GM23338 (cell line): ENCODE measurements at regions not wholly inside any gene's neighbourhood (a gene's known extent, or its start where the extent isn't known, plus 50 kb on each side); places are given as distances from the start of the nearest gene placed in this dataset.

Experiments used
- ATAC-seq: fragments of 200-7000 bp; cut with Tn5 transposase; 3 replicates; pipeline ENCODE4 v1.9.1; 2020
- DNase-seq: peaks from one replicate; pipeline ENCODE4 v3.0.0-alpha.2; 2015; ENCODE audit warnings: low spot score
- H2AFZ ChIP-seq: fragments of 200-600 bp; sonication (generic); 2 replicates; pipeline ENCODE4 v1.8.0; 2016; ENCODE audit warnings: antibody characterized with exemption, mild to moderate bottlenecking, moderate library complexity
- H3F3A ChIP-seq: fragments of 200-600 bp; sonication (generic); replicated peaks from 2 replicates; pipeline ENCODE4 v1.8.0; 2017; ENCODE audit warnings: antibody characterized with exemption, mixed run types, low read depth
- H3K27ac ChIP-seq: fragments of 200-600 bp; sonication (generic); 2 replicates; pipeline ENCODE4 v1.6.1; 2016; ENCODE audit warnings: low read depth
- H3K27me3 ChIP-seq: fragments of 200-600 bp; sonication (generic); 2 replicates; pipeline ENCODE4 v1.8.0; 2016; ENCODE audit warnings: mild to moderate bottlenecking, mixed run types, moderate library complexity; ENCODE audit not compliant: insufficient read depth
- H3K36me3 ChIP-seq: fragments of 200-600 bp; sonication (generic); 2 replicates; pipeline ENCODE4 v1.8.0; 2016; ENCODE audit warnings: mild to moderate bottlenecking; ENCODE audit not compliant: insufficient read depth
- H3K4me1 ChIP-seq: fragments of 200-600 bp; sonication (generic); 2 replicates; pipeline ENCODE4 v1.8.0; 2016; ENCODE audit warnings: mild to moderate bottlenecking, moderate library complexity; ENCODE audit not compliant: insufficient read depth
- H3K4me2 ChIP-seq: fragments of 200-600 bp; sonication (generic); 2 replicates; pipeline ENCODE4 v1.7.1; 2017; ENCODE audit warnings: mixed run types
- H3K4me3 ChIP-seq: fragments of 200-600 bp; sonication (generic); 2 replicates; pipeline ENCODE4 v1.6.1; 2016; ENCODE audit warnings: mixed run types
- H3K79me2 ChIP-seq: fragments of 200-600 bp; sonication (generic); replicated peaks from 2 replicates; pipeline ENCODE4 v1.8.0; 2017; ENCODE audit warnings: mild to moderate bottlenecking; ENCODE audit not compliant: insufficient read depth
- H3K9me2 ChIP-seq: fragments of 200-600 bp; sonication (generic); 2 replicates; pipeline ENCODE4 v1.8.0; 2017; ENCODE audit not compliant: insufficient read depth
- H4K20me1 ChIP-seq: fragments of 200-600 bp; sonication (generic); replicated peaks from 2 replicates; pipeline ENCODE4 v1.8.0; 2017; ENCODE audit warnings: mild to moderate bottlenecking; ENCODE audit not compliant: insufficient read depth
- H3K27ac Mint-ChIP-seq: 2 replicates; pipeline ENCODE4 v1.8.0; 2020; ENCODE audit warnings: inconsistent platforms, mild to moderate bottlenecking, moderate library complexity, mixed read lengths
- H3K27me3 Mint-ChIP-seq: 3 replicates; pipeline ENCODE4 v1.8.0; 2022; ENCODE audit warnings: low read depth, mild to moderate bottlenecking, moderate library complexity, mixed read lengths, inconsistent platforms; ENCODE audit not compliant: insufficient read depth, poor library complexity
- H3K36me3 Mint-ChIP-seq: 3 replicates; pipeline ENCODE4 v1.8.0; 2021; ENCODE audit warnings: low read depth, mild to moderate bottlenecking, inconsistent platforms, moderate library complexity, mixed read lengths
- H3K4me1 Mint-ChIP-seq: 3 replicates; pipeline ENCODE4 v1.8.0; 2020; ENCODE audit warnings: mild to moderate bottlenecking, inconsistent platforms, mixed read lengths
- H3K4me3 Mint-ChIP-seq: 3 replicates; pipeline ENCODE4 v1.8.0; 2021; ENCODE audit warnings: moderate library complexity, mild to moderate bottlenecking, inconsistent platforms, mixed read lengths
- H3K9me3 Mint-ChIP-seq: 3 replicates; pipeline ENCODE4 v1.8.0; 2020; ENCODE audit warnings: moderate library complexity, mild to moderate bottlenecking, inconsistent platforms, mixed read lengths
- EZH2 ChIP-seq: fragments of 200-600 bp; sonication (generic); IDR thresholded peaks from one replicate; pipeline ENCODE4 v1.8.0; 2017; ENCODE audit warnings: antibody characterized with exemption, mild to moderate bottlenecking, low read depth; ENCODE audit not compliant: unreplicated experiment
- JUNB ChIP-seq: IDR thresholded peaks from one replicate; pipeline ENCODE4 v1.6.1; 2016; ENCODE audit warnings: antibody characterized with exemption; ENCODE audit not compliant: unreplicated experiment
- NANOG ChIP-seq: IDR thresholded peaks from 2 replicates; pipeline ENCODE4 v1.6.1; 2016; ENCODE audit warnings: antibody characterized with exemption, borderline replicate concordance
- POLR2AphosphoS5 ChIP-seq: IDR thresholded peaks from 2 replicates; pipeline ENCODE4 v1.6.1; 2016; ENCODE audit warnings: antibody characterized with exemption, low read depth
- STAT1 ChIP-seq: IDR thresholded peaks from one replicate; pipeline ENCODE4 v1.6.1; 2016; ENCODE audit warnings: antibody characterized with exemption; ENCODE audit not compliant: unreplicated experiment
- ZNF114 ChIP-seq: fragments of 250-450 bp; sonication (Bioruptor Pico); IDR thresholded peaks from 2 replicates; pipeline ENCODE4 v1.5.0; 2020; ENCODE audit warnings: mild to moderate bottlenecking, moderate library complexity
- ZNF331 ChIP-seq: fragments of 250-450 bp; sonication (Bioruptor Pico); IDR thresholded peaks from 2 replicates; pipeline ENCODE4 v1.5.0; 2020; ENCODE audit warnings: low read depth, mild to moderate bottlenecking, moderate library complexity
- TF ChIP-seq, protein P1 (sequence below), 2 experiments: fragments of 200-600 bp in 1 of 2; sonication (generic) in 1 of 2; conservative IDR thresholded peaks; 2 replicates each; pipeline versions ENCODE4 v1.5.1 to v1.6.1; 2016 to 2017; ENCODE audit warnings: antibody characterized with exemption in 2 of 2, low read depth in 2 of 2, mild to moderate bottlenecking in 2 of 2, moderate library complexity in 1 of 2
- TF ChIP-seq, protein P2 (sequence below): fragments of 250-450 bp; sonication (Bioruptor Pico); IDR thresholded peaks from 2 replicates; pipeline ENCODE4 v1.5.0; 2020; ENCODE audit warnings: mild to moderate bottlenecking, moderate library complexity
- TF ChIP-seq, protein P3 (sequence below): IDR thresholded peaks from 2 replicates; pipeline ENCODE4 v1.6.1; 2016; ENCODE audit warnings: antibody characterized with exemption

DNA sequence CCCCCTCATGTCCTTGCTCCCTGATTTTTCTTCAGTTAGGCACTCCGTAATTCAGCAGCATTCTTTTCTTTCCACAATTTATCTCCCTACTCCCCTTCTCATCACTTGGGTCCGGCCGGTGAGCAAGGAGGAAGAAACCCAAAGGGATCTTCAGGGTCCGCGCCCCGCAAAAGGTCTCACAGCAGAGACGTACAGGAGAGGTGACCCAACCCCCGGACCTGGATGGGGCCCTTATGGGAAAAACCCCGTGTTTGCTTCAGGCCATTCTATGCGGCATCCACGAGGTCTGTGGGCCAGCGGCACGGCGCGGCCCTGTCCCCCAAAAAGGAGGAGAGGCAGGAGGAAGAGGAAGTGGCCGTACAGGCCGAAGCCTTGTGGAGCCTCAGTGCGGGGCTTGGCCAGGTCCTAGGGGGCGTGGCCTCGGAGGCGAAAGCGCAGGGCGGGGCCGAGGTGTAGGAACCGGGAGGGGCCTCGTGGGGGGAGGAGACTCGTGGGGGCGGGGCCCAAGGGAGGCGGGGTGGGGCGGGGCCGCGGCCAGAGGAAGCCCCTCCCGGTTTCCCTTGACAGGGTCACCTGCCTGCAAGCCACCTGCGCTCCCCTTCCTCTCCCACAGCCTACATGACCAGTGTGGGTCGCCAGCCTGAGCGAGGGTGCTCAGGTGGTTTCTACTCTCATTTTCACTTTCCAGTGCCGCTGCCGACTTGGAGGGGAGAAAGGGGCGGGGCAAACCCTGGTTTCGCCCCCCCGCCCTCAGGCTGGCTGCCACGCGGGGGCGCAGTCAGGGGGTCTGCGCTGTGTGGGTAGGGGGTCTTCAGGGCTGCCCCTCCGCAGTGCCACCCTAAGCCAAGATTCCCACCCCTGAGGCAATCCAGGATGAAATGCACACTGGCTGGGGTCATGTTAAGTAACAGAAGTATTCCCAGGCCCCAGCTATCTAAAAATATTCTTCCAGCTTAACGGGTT is 156.4 kb upstream of the XPO1 start:
- H3K79me2 ChIP-seq, result no peaks in the 10 kb centered on the region
- H3K27ac ChIP-seq, result peak overlapping the region; percentile 72; the same call in 1 of the 2 replicates
- peaks cover 2% of the 10 kb centered on the region; the same call in 2 of the 3 replicates for H3K4me1 Mint-ChIP-seq
- H3K4me1 ChIP-seq, result no peaks in the 10 kb centered on the region
- H3K9me3 Mint-ChIP-seq, result no peaks in the 10 kb centered on the region
- H3K36me3 ChIP-seq, result no peaks in the 10 kb centered on the region
- H3K4me2 ChIP-seq, result peak overlapping the region; percentile 94
- DNase-seq (peak; percentile 98), ATAC-seq (peak; percentile 97)
- H2AFZ ChIP-seq, result peak overlapping the region; percentile 100
- H3K27me3 Mint-ChIP-seq, result peaks cover 7% of the 10 kb centered on the region
- no peaks in the 10 kb centered on the region for H4K20me1 ChIP-seq
- H3K4me3 ChIP-seq, result peak overlapping the region; percentile 92
- TF ChIP-seq, protein P1, sequence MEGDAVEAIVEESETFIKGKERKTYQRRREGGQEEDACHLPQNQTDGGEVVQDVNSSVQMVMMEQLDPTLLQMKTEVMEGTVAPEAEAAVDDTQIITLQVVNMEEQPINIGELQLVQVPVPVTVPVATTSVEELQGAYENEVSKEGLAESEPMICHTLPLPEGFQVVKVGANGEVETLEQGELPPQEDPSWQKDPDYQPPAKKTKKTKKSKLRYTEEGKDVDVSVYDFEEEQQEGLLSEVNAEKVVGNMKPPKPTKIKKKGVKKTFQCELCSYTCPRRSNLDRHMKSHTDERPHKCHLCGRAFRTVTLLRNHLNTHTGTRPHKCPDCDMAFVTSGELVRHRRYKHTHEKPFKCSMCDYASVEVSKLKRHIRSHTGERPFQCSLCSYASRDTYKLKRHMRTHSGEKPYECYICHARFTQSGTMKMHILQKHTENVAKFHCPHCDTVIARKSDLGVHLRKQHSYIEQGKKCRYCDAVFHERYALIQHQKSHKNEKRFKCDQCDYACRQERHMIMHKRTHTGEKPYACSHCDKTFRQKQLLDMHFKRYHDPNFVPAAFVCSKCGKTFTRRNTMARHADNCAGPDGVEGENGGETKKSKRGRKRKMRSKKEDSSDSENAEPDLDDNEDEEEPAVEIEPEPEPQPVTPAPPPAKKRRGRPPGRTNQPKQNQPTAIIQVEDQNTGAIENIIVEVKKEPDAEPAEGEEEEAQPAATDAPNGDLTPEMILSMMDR (conservative IDR thresholded peaks at IDR 0.05; ENCODE audit: low read depth in 2 of 2), result peak; percentile 68 to 75
- TF ChIP-seq STAT1 (no peak), POLR2AphosphoS5 (peak; percentile 98)
- no peaks in the 10 kb centered on the region for H3K9me2 ChIP-seq
- peak overlapping the region; percentile 82 for H3K4me3 Mint-ChIP-seq
- H3K36me3 Mint-ChIP-seq, result no peaks in the 10 kb centered on the region
- no peaks in the 10 kb centered on the region for H3K27me3 ChIP-seq
- H3K27ac Mint-ChIP-seq, result peak overlapping the region; percentile 79
- H3F3A ChIP-seq, result 0 out of 2 replicates have a peak, but pooled peaks cover 3% of the 10 kb centered on the region

DNA sequence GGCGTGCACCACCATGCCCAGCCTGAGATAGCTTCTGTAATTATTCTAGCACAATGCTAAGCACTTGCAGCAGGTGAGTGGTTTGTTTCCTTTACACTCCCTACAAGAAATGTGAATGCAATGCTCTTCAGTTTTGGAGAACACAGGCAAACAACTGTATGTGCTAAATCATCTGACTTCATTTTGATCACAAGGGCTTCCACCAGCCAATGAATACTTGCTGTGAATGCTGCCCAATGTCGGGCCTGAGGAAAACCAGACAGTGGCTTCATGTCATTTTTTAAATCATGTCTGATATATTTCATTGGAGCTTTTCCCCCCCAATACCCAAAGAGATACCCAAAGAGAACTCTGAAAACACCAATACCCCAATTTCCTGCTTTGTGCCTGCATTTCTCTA is 155.6 kb upstream of the XPO1 start:
- H3K27me3 Mint-ChIP-seq, result peaks cover 7% of the 10 kb centered on the region
- Histone ChIP-seq H3K79me2 (no peaks in the 10 kb centered on the region), H4K20me1 (no peaks in the 10 kb centered on the region), H3K4me1 (no peaks in the 10 kb centered on the region), H3K9me2 (no peaks in the 10 kb centered on the region), H2AFZ (peak overlapping the region; percentile 100), H3K27ac (0 out of 2 replicates have a peak overlapping the region, but pooled peaks have one; percentile 72), H3K4me3 (peak overlapping the region; percentile 92), H3F3A (0 out of 2 replicates have a peak, but pooled peaks cover 3% of the 10 kb centered on the region), H3K27me3 (no peaks in the 10 kb centered on the region), H3K4me2 (peak overlapping the region; percentile 90), H3K36me3 (no peaks in the 10 kb centered on the region)
- no peak for ATAC-seq
- H3K4me1 Mint-ChIP-seq, result peaks cover 2% of the 10 kb centered on the region; the same call in 2 of the 3 replicates
- H3K9me3 Mint-ChIP-seq, result no peaks in the 10 kb centered on the region
- no peak for DNase-seq
- H3K4me3 Mint-ChIP-seq, result peak overlapping the region; percentile 82
- H3K36me3 Mint-ChIP-seq, result no peaks in the 10 kb centered on the region
- no peak overlapping the region for H3K27ac Mint-ChIP-seq
- TF ChIP-seq, protein P2, sequence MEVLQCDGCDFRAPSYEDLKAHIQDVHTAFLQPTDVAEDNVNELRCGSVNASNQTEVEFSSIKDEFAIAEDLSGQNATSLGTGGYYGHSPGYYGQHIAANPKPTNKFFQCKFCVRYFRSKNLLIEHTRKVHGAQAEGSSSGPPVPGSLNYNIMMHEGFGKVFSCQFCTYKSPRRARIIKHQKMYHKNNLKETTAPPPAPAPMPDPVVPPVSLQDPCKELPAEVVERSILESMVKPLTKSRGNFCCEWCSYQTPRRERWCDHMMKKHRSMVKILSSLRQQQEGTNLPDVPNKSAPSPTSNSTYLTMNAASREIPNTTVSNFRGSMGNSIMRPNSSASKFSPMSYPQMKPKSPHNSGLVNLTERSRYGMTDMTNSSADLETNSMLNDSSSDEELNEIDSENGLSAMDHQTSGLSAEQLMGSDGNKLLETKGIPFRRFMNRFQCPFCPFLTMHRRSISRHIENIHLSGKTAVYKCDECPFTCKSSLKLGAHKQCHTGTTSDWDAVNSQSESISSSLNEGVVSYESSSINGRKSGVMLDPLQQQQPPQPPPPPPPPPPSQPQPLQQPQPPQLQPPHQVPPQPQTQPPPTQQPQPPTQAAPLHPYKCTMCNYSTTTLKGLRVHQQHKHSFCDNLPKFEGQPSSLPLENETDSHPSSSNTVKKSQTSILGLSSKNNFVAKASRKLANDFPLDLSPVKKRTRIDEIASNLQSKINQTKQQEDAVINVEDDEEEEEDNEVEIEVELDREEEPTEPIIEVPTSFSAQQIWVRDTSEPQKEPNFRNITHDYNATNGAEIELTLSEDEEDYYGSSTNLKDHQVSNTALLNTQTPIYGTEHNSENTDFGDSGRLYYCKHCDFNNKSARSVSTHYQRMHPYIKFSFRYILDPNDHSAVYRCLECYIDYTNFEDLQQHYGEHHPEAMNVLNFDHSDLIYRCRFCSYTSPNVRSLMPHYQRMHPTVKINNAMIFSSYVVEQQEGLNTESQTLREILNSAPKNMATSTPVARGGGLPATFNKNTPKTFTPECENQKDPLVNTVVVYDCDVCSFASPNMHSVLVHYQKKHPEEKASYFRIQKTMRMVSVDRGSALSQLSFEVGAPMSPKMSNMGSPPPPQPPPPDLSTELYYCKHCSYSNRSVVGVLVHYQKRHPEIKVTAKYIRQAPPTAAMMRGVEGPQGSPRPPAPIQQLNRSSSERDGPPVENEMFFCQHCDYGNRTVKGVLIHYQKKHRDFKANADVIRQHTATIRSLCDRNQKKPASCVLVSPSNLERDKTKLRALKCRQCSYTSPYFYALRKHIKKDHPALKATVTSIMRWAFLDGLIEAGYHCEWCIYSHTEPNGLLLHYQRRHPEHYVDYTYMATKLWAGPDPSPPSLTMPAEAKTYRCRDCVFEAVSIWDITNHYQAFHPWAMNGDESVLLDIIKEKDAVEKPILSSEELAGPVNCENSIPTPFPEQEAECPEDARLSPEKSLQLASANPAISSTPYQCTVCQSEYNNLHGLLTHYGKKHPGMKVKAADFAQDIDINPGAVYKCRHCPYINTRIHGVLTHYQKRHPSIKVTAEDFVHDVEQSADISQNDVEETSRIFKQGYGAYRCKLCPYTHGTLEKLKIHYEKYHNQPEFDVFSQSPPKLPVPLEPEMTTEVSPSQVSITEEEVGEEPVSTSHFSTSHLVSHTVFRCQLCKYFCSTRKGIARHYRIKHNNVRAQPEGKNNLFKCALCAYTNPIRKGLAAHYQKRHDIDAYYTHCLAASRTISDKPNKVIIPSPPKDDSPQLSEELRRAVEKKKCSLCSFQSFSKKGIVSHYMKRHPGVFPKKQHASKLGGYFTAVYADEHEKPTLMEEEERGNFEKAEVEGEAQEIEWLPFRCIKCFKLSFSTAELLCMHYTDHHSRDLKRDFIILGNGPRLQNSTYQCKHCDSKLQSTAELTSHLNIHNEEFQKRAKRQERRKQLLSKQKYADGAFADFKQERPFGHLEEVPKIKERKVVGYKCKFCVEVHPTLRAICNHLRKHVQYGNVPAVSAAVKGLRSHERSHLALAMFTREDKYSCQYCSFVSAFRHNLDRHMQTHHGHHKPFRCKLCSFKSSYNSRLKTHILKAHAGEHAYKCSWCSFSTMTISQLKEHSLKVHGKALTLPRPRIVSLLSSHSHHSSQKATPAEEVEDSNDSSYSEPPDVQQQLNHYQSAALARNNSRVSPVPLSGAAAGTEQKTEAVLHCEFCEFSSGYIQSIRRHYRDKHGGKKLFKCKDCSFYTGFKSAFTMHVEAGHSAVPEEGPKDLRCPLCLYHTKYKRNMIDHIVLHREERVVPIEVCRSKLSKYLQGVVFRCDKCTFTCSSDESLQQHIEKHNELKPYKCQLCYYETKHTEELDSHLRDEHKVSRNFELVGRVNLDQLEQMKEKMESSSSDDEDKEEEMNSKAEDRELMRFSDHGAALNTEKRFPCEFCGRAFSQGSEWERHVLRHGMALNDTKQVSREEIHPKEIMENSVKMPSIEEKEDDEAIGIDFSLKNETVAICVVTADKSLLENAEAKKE (CRISPR knock-in tag), result no peak
- no peak for TF ChIP-seq ZNF331 (CRISPR knock-in tag)
- TF ChIP-seq, protein P3, sequence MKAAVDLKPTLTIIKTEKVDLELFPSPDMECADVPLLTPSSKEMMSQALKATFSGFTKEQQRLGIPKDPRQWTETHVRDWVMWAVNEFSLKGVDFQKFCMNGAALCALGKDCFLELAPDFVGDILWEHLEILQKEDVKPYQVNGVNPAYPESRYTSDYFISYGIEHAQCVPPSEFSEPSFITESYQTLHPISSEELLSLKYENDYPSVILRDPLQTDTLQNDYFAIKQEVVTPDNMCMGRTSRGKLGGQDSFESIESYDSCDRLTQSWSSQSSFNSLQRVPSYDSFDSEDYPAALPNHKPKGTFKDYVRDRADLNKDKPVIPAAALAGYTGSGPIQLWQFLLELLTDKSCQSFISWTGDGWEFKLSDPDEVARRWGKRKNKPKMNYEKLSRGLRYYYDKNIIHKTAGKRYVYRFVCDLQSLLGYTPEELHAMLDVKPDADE, result no peak
- no peak for TF ChIP-seq POLR2AphosphoS5
- TF ChIP-seq ZNF114, result no peak
- no peak for TF ChIP-seq EZH2
- TF ChIP-seq JUNB, result no peak
- TF ChIP-seq NANOG, result no peak
